ENCODE measurements at regions not wholly inside any gene's neighbourhood (a gene's known extent, or its start where the extent isn't known, plus 50 kb on each side); places are given as distances from the start of the nearest gene placed in this dataset.

GRCh38 chr2:176553685-176554100 lies 284.5 kb downstream of the MTX2 start (continued):
- no peak for TF ChIP-seq FOXK1 (CRISPR knock-in tag; IDR thresholded peaks at IDR 0.05)

GRCh38 chr2:176554101-176555048 lies 285.1 kb downstream of the MTX2 start:
- Mint-ChIP-seq H3K4me3 (peak overlapping the region; percentile 61), H3K27ac (no peak overlapping the region), H3K9me3 (no peaks in the 10 kb centered on the region), H3K27me3 (ENCODE audit: low read depth) (peaks cover 43% of the 10 kb centered on the region), H3K4me1 (peaks cover 22% of the 10 kb centered on the region), H3K36me3 (no peaks in the 10 kb centered on the region)
- DNase-seq (ENCODE audit: low spot score) = no peak
- POLR2A ChIA-PET = interaction anchor here (0.6 kb wide), 1 partner anchor 316 kb away, joined by 3 read pairs; no protein-coding TSS in a partner anchor
- CTCF ChIA-PET = interaction anchor here (0.6 to 2.5 kb wide), 74 partner anchors 8 to 978 kb away, joined by 3 to 48 read pairs (median 5); partner anchors contain the start of genes HOXD1, HOXD4, HOXD9 and MTX2
- ATAC-seq = peak; percentile 35; the same call in 1 of the 2 replicates
- TF ChIP-seq PRRX2 (CRISPR knock-in tag; IDR thresholded peaks at IDR 0.05) (no peak), IRF1 (CRISPR knock-in tag; IDR thresholded peaks at IDR 0.05) (no peak), NR3C1 (CRISPR knock-in tag; conservative IDR thresholded peaks at IDR 0.05; ENCODE audit: low read depth) (no peak), JUN (CRISPR knock-in tag; IDR thresholded peaks at IDR 0.05) (no peak), CBFB (CRISPR knock-in tag; IDR thresholded peaks at IDR 0.05; ENCODE audit: low read depth) (no peak), TP53 (CRISPR knock-in tag; IDR thresholded peaks at IDR 0.05) (no peak), E2F4 (CRISPR knock-in tag; IDR thresholded peaks at IDR 0.05; ENCODE audit: borderline replicate concordance, low read depth) (no peak), IRF2 (CRISPR knock-in tag; IDR thresholded peaks at IDR 0.05; ENCODE audit: borderline replicate concordance, low read depth) (no peak), PREB (CRISPR knock-in tag; IDR thresholded peaks at IDR 0.05; ENCODE audit: borderline replicate concordance) (no peak), NFYB (CRISPR knock-in tag; conservative IDR thresholded peaks at IDR 0.05; ENCODE audit: low read depth) (no peak), USF1 (CRISPR knock-in tag; IDR thresholded peaks at IDR 0.05) (no peak), E2F1 (CRISPR knock-in tag; IDR thresholded peaks at IDR 0.05) (no peak), ATF3 (CRISPR knock-in tag; conservative IDR thresholded peaks at IDR 0.05) (no peak), HMGXB4 (CRISPR knock-in tag; IDR thresholded peaks at IDR 0.05) (no peak)

Measured in WTC11 (cell line).